ENCODE measurements at regions not wholly inside any gene's neighbourhood (a gene's known extent, or its start where the extent isn't known, plus 50 kb on each side); places are given as distances from the start of the nearest gene placed in this dataset.
"Not testable (repeated sequence)": the region's sequence is repeated elsewhere in the genome, so short reads cannot be mapped to it uniquely, and the experiment has no call there.

- no peak overlapping the region for H3K27ac ChIP-seq
Measured at GRCh38 chr10:31242902-31243301, 76.1 kb upstream of the ZEB1 start.

GRCh38 chr10:31251118-31251517, 67.9 kb upstream of the ZEB1 start:
- H3K27ac ChIP-seq = not testable (repeated sequence)

More at GRCh38 chr10:31242902-31243301, 76.1 kb upstream of the ZEB1 start:
- TF ChIP-seq CTCF (conservative IDR thresholded peaks at IDR 0.05) (no peak), ZFX (IDR thresholded peaks at IDR 0.05) (no peak)

GRCh38 chr10:31253237-31253636, 65.8 kb upstream of the ZEB1 start:
- no peak overlapping the region for H3K27ac ChIP-seq
- TF ChIP-seq CTCF (conservative IDR thresholded peaks at IDR 0.05) = no peak
- no peak for TF ChIP-seq ZFX (IDR thresholded peaks at IDR 0.05)

GRCh38 chr10:31261511-31262311, 57.3 kb upstream of the ZEB1 start:
- no peak for TF ChIP-seq ZFX (IDR thresholded peaks at IDR 0.05)
- TF ChIP-seq CTCF (conservative IDR thresholded peaks at IDR 0.05) = no peak
- no peak overlapping the region for H3K27ac ChIP-seq

GRCh38 chr10:31262672-31263071, 56.3 kb upstream of the ZEB1 start:
- no peak overlapping the region; the same call in 1 of the 2 replicates for H3K27ac ChIP-seq
- TF ChIP-seq CTCF (conservative IDR thresholded peaks at IDR 0.05) (no peak), ZFX (IDR thresholded peaks at IDR 0.05) (no peak)

GRCh38 chr10:31263903-31264302, 55.1 kb upstream of the ZEB1 start:
- TF ChIP-seq CTCF (conservative IDR thresholded peaks at IDR 0.05) (no peak), ZFX (IDR thresholded peaks at IDR 0.05) (no peak)
- no peak overlapping the region for H3K27ac ChIP-seq

- TF ChIP-seq CTCF (conservative IDR thresholded peaks at IDR 0.05) (no peak), ZFX (IDR thresholded peaks at IDR 0.05) (no peak)
- H3K27ac ChIP-seq = no peak overlapping the region
Measured at GRCh38 chr10:31268444-31269303, 50.3 kb upstream of the ZEB1 start.
